Neural cell (in vitro differentiated cells): ENCODE measurements at regions not wholly inside any gene's neighbourhood (a gene's known extent, or its start where the extent isn't known, plus 50 kb on each side); places are given as distances from the start of the nearest gene placed in this dataset.

Experiments
- H2AFZ ChIP-seq: fragments of 200-600, 300-800 bp; sonication (generic), shearing (Covaris generic); 2 replicates; pipeline ENCODE4 v1.6.0; 2014; ENCODE audit warnings: low read depth, mild to moderate bottlenecking, antibody characterized with exemption, low read length, moderate library complexity
- H3F3A ChIP-seq: fragments of 200-600 bp; shearing (Covaris generic); 2 replicates; pipeline ENCODE4 v1.6.1; 2016; ENCODE audit warnings: mild to moderate bottlenecking, moderate library complexity, mixed read lengths, antibody characterized with exemption, low read length; ENCODE audit not compliant: insufficient read depth, poor library complexity, severe bottlenecking
- H3K27ac ChIP-seq: fragments of 200-600, 300-800 bp; sonication (generic), shearing (Covaris generic); 2 replicates; pipeline ENCODE4 v1.5.1; 2014; ENCODE audit warnings: mild to moderate bottlenecking, low read length, moderate library complexity
- H3K27me3 ChIP-seq: fragments of 300-800, 200-600 bp; sonication (generic), shearing (Covaris generic); 2 replicates; pipeline ENCODE4 v1.6.0; 2014; ENCODE audit warnings: mild to moderate bottlenecking, low read depth, low read length, moderate library complexity; ENCODE audit not compliant: insufficient read depth
- H3K36me3 ChIP-seq: fragments of 300-800, 200-600 bp; sonication (generic), shearing (Covaris generic); 2 replicates; pipeline ENCODE4 v1.5.1; 2014; ENCODE audit warnings: mild to moderate bottlenecking, antibody characterized with exemption, low read length, moderate library complexity; ENCODE audit not compliant: insufficient read depth
- H3K4me2 ChIP-seq: fragments of 300-800, 200-600 bp; sonication (generic), shearing (Covaris generic); 2 replicates; pipeline ENCODE4 v1.6.0; 2014; ENCODE audit warnings: mild to moderate bottlenecking, low read length
- H3K4me3 ChIP-seq: fragments of 300-800, 200-600 bp; sonication (generic), shearing (Covaris generic); 2 replicates; pipeline ENCODE4 v1.5.1; 2014; ENCODE audit warnings: mild to moderate bottlenecking, low read length, moderate library complexity
- H3K79me2 ChIP-seq: fragments of 200-600 bp; shearing (Covaris generic); replicated peaks from 2 replicates; pipeline ENCODE4 v1.6.0; 2014; ENCODE audit warnings: mild to moderate bottlenecking, low read length, moderate library complexity; ENCODE audit not compliant: insufficient read depth
- H3K9ac ChIP-seq: fragments of 300-800, 200-600 bp; sonication (generic), shearing (Covaris generic); 2 replicates; pipeline ENCODE4 v1.6.1; 2016; ENCODE audit warnings: mild to moderate bottlenecking, low read length, mixed read lengths
- H3K9me2 ChIP-seq: fragments of 200-600 bp; shearing (Covaris generic); 2 replicates; pipeline ENCODE4 v1.6.1; 2016; ENCODE audit warnings: mild to moderate bottlenecking, low read length, mixed read lengths; ENCODE audit not compliant: insufficient read depth
- H3K9me3 ChIP-seq: fragments of 200-600, 300-800 bp; sonication (generic), shearing (Covaris generic); 2 replicates; pipeline ENCODE4 v1.6.1; 2016; ENCODE audit warnings: mild to moderate bottlenecking, mixed run types, low read length, moderate library complexity, mixed read lengths
- H4K20me1 ChIP-seq: fragments of 200-600 bp; shearing (Covaris generic); 2 replicates; pipeline ENCODE4 v1.6.1; 2016; ENCODE audit warnings: mild to moderate bottlenecking, mixed run types; ENCODE audit not compliant: insufficient read depth
- EP300 ChIP-seq: fragments of 450-650 bp; conservative IDR thresholded peaks from 2 replicates; pipeline ENCODE4 v1.6.1; 2014; ENCODE audit warnings: antibody characterized with exemption, mild to moderate bottlenecking, moderate library complexity; ENCODE audit not compliant: poor library complexity, severe bottlenecking
- EZH2 ChIP-seq: fragments of 200-600, 300-800 bp; shearing (Covaris generic), sonication (generic); IDR thresholded peaks from 2 replicates; pipeline ENCODE4 v1.6.1; 2014; ENCODE audit warnings: antibody characterized with exemption, low read length, borderline replicate concordance, mild to moderate bottlenecking; ENCODE audit not compliant: insufficient read depth, poor library complexity, severe bottlenecking
- MXI1 ChIP-seq: fragments of 450-650 bp; conservative IDR thresholded peaks from 2 replicates; pipeline ENCODE4 v1.6.1; 2014; ENCODE audit warnings: antibody characterized with exemption, mild to moderate bottlenecking; ENCODE audit not compliant: poor library complexity, severe bottlenecking
- POLR2AphosphoS5 ChIP-seq: IDR thresholded peaks from 2 replicates; pipeline ENCODE4 v1.6.1; 2012
- RAD21 ChIP-seq: fragments of 450-650 bp; conservative IDR thresholded peaks from 2 replicates; pipeline ENCODE4 v1.6.1; 2014; ENCODE audit warnings: antibody characterized with exemption, mild to moderate bottlenecking, moderate library complexity
- SMC3 ChIP-seq: fragments of 450-650 bp; conservative IDR thresholded peaks from 2 replicates; pipeline ENCODE4 v1.6.1; 2014; ENCODE audit warnings: antibody characterized with exemption, mild to moderate bottlenecking, moderate library complexity; ENCODE audit not compliant: poor library complexity
- TAF1 ChIP-seq: IDR thresholded peaks from 2 replicates; pipeline ENCODE4 v1.6.1; 2012; ENCODE audit warnings: low read depth
- TF ChIP-seq, protein P1 (sequence below): fragments of 450-650 bp; IDR thresholded peaks from 2 replicates; pipeline ENCODE4 v1.5.1; 2014; ENCODE audit warnings: antibody characterized with exemption, mild to moderate bottlenecking, moderate library complexity; ENCODE audit not compliant: poor library complexity, severe bottlenecking
- TF ChIP-seq, protein P2 (sequence below): IDR thresholded peaks from 2 replicates; pipeline ENCODE4 v1.6.1; 2012; ENCODE audit warnings: borderline replicate concordance

- Histone ChIP-seq H3K9me3 (peaks cover 4% of the 10 kb centered on the region), H4K20me1 (no peaks in the 10 kb centered on the region), H3K79me2 (no peaks in the 10 kb centered on the region), H3K4me2 (no peak overlapping the region), H3F3A (no peaks in the 10 kb centered on the region), H3K36me3 (no peaks in the 10 kb centered on the region), H3K9ac (no peak overlapping the region), H3K27ac (no peak overlapping the region), H2AFZ (no peak overlapping the region), H3K27me3 (no peaks in the 10 kb centered on the region), H3K4me3 (no peak overlapping the region), H3K9me2 (no peaks in the 10 kb centered on the region)
- TF ChIP-seq SMC3: no peak
- no peak for TF ChIP-seq EZH2
- TF ChIP-seq, protein P1, sequence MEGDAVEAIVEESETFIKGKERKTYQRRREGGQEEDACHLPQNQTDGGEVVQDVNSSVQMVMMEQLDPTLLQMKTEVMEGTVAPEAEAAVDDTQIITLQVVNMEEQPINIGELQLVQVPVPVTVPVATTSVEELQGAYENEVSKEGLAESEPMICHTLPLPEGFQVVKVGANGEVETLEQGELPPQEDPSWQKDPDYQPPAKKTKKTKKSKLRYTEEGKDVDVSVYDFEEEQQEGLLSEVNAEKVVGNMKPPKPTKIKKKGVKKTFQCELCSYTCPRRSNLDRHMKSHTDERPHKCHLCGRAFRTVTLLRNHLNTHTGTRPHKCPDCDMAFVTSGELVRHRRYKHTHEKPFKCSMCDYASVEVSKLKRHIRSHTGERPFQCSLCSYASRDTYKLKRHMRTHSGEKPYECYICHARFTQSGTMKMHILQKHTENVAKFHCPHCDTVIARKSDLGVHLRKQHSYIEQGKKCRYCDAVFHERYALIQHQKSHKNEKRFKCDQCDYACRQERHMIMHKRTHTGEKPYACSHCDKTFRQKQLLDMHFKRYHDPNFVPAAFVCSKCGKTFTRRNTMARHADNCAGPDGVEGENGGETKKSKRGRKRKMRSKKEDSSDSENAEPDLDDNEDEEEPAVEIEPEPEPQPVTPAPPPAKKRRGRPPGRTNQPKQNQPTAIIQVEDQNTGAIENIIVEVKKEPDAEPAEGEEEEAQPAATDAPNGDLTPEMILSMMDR: no peak
- no peak for TF ChIP-seq EP300
- TF ChIP-seq, protein P2, sequence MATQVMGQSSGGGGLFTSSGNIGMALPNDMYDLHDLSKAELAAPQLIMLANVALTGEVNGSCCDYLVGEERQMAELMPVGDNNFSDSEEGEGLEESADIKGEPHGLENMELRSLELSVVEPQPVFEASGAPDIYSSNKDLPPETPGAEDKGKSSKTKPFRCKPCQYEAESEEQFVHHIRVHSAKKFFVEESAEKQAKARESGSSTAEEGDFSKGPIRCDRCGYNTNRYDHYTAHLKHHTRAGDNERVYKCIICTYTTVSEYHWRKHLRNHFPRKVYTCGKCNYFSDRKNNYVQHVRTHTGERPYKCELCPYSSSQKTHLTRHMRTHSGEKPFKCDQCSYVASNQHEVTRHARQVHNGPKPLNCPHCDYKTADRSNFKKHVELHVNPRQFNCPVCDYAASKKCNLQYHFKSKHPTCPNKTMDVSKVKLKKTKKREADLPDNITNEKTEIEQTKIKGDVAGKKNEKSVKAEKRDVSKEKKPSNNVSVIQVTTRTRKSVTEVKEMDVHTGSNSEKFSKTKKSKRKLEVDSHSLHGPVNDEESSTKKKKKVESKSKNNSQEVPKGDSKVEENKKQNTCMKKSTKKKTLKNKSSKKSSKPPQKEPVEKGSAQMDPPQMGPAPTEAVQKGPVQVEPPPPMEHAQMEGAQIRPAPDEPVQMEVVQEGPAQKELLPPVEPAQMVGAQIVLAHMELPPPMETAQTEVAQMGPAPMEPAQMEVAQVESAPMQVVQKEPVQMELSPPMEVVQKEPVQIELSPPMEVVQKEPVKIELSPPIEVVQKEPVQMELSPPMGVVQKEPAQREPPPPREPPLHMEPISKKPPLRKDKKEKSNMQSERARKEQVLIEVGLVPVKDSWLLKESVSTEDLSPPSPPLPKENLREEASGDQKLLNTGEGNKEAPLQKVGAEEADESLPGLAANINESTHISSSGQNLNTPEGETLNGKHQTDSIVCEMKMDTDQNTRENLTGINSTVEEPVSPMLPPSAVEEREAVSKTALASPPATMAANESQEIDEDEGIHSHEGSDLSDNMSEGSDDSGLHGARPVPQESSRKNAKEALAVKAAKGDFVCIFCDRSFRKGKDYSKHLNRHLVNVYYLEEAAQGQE: no peak
- TF ChIP-seq TAF1: no peak
- no peak for TF ChIP-seq MXI1
- TF ChIP-seq RAD21: no peak
- TF ChIP-seq POLR2AphosphoS5: no peak
Observed at GRCh38 chr6:66555082-66555481, 848.1 kb upstream of the EYS start.

GRCh38 chr6:66553441-66553840 lies 846.4 kb upstream of the EYS start:
- H4K20me1 ChIP-seq: no peaks in the 10 kb centered on the region
- H3K9ac ChIP-seq: no peak overlapping the region
- peaks cover 4% of the 10 kb centered on the region for H3K9me3 ChIP-seq
- no peak for TF ChIP-seq SMC3
- TF ChIP-seq, protein P1: no peak
- no peak for TF ChIP-seq POLR2AphosphoS5
- no peak for TF ChIP-seq EZH2
- TF ChIP-seq, protein P2: no peak
- no peak for TF ChIP-seq EP300
- TF ChIP-seq RAD21: no peak
- no peak for TF ChIP-seq TAF1
- H2AFZ ChIP-seq: no peak overlapping the region
- no peaks in the 10 kb centered on the region for H3K27me3 ChIP-seq
- no peaks in the 10 kb centered on the region for H3F3A ChIP-seq
- H3K79me2 ChIP-seq: no peaks in the 10 kb centered on the region
- no peaks in the 10 kb centered on the region for H3K36me3 ChIP-seq
- no peaks in the 10 kb centered on the region for H3K9me2 ChIP-seq
- no peak overlapping the region for H3K27ac ChIP-seq
- no peak overlapping the region for H3K4me3 ChIP-seq
- H3K4me2 ChIP-seq: no peak overlapping the region
